IMR-90 (cell line): ENCODE measurements at regions not wholly inside any gene's neighbourhood (a gene's known extent, or its start where the extent isn't known, plus 50 kb on each side); places are given as distances from the start of the nearest gene placed in this dataset.

Experiments used
- ATAC-seq: fragments of 200-7000 bp; cut with Tn5 transposase; 2 replicates; pipeline ENCODE4 v1.9.1; 2020; ENCODE audit warnings: low read depth, mild to moderate bottlenecking, moderate library complexity
- BruUV-seq: library from RNA; stranded (reverse); fragments of 400-500 nt; replicated peaks from 2 replicates; lab custom pipeline; 2021; lab: Mats Ljungman, UMichigan
- CTCF ChIA-PET: fragments of 300-600 bp; formaldehyde crosslinking; extraction: SDS; loops from one replicate; lab custom pipeline; 2021; ENCODE audit warnings: antibody characterized with exemption; lab: Yijun Ruan, JAX
- POLR2A ChIA-PET: fragments of 300-600 bp; sonication (Branson Sonifier 250); formaldehyde crosslinking; loops from one replicate; lab custom pipeline; 2022; ENCODE audit warnings: antibody characterized with exemption; ENCODE audit not compliant: unreplicated experiment; lab: Charles Lee
- DNase-seq: peaks from one replicate; pipeline ENCODE4 v3.0.0; 2013
- H2AFZ ChIP-seq: replicated peaks from 2 replicates; pipeline ENCODE3; 2013; ENCODE audit warnings: low read length, mild to moderate bottlenecking; ENCODE audit not compliant: poor library complexity
- H2AK5ac ChIP-seq: 2 replicates; pipeline ENCODE4 v1.6.1; 2013; ENCODE audit warnings: low read depth, low read length, inconsistent platforms
- H2AK9ac ChIP-seq: replicated peaks from 2 replicates; pipeline ENCODE3; 2013; ENCODE audit warnings: mild to moderate bottlenecking, low read depth, low read length, moderate library complexity; ENCODE audit not compliant: poor library complexity
- H2BK120ac ChIP-seq: 2 replicates; pipeline ENCODE4 v1.6.1; 2013; ENCODE audit warnings: low read depth, low read length, inconsistent platforms
- H2BK15ac ChIP-seq: 3 replicates; pipeline ENCODE4 v1.6.1; 2013; ENCODE audit warnings: low read depth, low read length, inconsistent platforms
- H2BK20ac ChIP-seq: 2 replicates; pipeline ENCODE4 v1.6.1; 2013; ENCODE audit warnings: low read depth, mild to moderate bottlenecking, inconsistent platforms, low read length, moderate library complexity
- H2BK5ac ChIP-seq: 2 replicates; pipeline ENCODE4 v1.6.1; 2013; ENCODE audit warnings: mild to moderate bottlenecking, low read depth, low read length, inconsistent platforms; ENCODE audit not compliant: poor library complexity, severe bottlenecking
- H3K14ac ChIP-seq: replicated peaks from 2 replicates; pipeline ENCODE4 v1.6.1; 2013; ENCODE audit warnings: low read depth, low read length, inconsistent platforms
- H3K18ac ChIP-seq: 2 replicates; pipeline ENCODE4 v1.6.1; 2013; ENCODE audit warnings: low read depth, low read length, control low read depth
- H3K23ac ChIP-seq: 2 replicates; pipeline ENCODE4 v1.6.1; 2013; ENCODE audit warnings: low read depth, low read length, inconsistent platforms
- H3K27ac ChIP-seq: 2 replicates; pipeline ENCODE4 v1.5.1; 2013; ENCODE audit warnings: mild to moderate bottlenecking, control low read depth, low read length; ENCODE audit not compliant: insufficient read depth
- H3K27me3 ChIP-seq: 2 replicates; pipeline ENCODE4 v1.6.1; 2013; ENCODE audit warnings: low read length; ENCODE audit not compliant: control insufficient read depth, insufficient read depth
- H3K36me3 ChIP-seq: 2 replicates; pipeline ENCODE4 v1.6.1; 2013; ENCODE audit warnings: low read length, mixed read lengths; ENCODE audit not compliant: control insufficient read depth, insufficient read depth
- H3K4ac ChIP-seq: 2 replicates; pipeline ENCODE4 v1.6.1; 2013; ENCODE audit warnings: low read depth, low read length, inconsistent platforms
- H3K4me1 ChIP-seq: 2 replicates; pipeline ENCODE4 v1.6.1; 2013; ENCODE audit warnings: low read length, mixed read lengths; ENCODE audit not compliant: control insufficient read depth, insufficient read depth
- H3K4me2 ChIP-seq: 2 replicates; pipeline ENCODE4 v1.6.1; 2013; ENCODE audit warnings: low read depth, mild to moderate bottlenecking, control low read depth, low read length, moderate library complexity
- H3K4me3 ChIP-seq: 2 replicates; pipeline ENCODE4 v1.5.1; 2013; ENCODE audit warnings: low read depth, mild to moderate bottlenecking, control low read depth, low read length, moderate library complexity; ENCODE audit not compliant: insufficient read depth
- H3K56ac ChIP-seq: 2 replicates; pipeline ENCODE4 v1.6.1; 2013; ENCODE audit warnings: low read length, inconsistent platforms; ENCODE audit not compliant: insufficient read depth; ENCODE audit errors: extremely low read depth
- H3K79me1 ChIP-seq, 2 experiments: 2 replicates each; pipeline ENCODE4 v1.6.1; 2013; ENCODE audit warnings: low read length in 2 of 2, inconsistent platforms in 1 of 2, low read depth in 1 of 2
- H3K9ac ChIP-seq: 2 replicates; pipeline ENCODE4 v1.6.1; 2013; ENCODE audit warnings: low read depth, low read length, control low read depth
- H3K9me1 ChIP-seq: 2 replicates; pipeline ENCODE4 v1.6.1; 2013; ENCODE audit warnings: low read length, inconsistent platforms; ENCODE audit not compliant: insufficient read depth
- H3K9me3 ChIP-seq: 2 replicates; pipeline ENCODE4 v1.6.1; 2013; ENCODE audit warnings: low read length; ENCODE audit not compliant: control insufficient read depth, insufficient read depth
- H4K20me1 ChIP-seq: 2 replicates; pipeline ENCODE4 v1.6.1; 2013; ENCODE audit warnings: low read length, inconsistent platforms; ENCODE audit not compliant: insufficient read depth
- H4K5ac ChIP-seq: 2 replicates; pipeline ENCODE4 v1.6.1; 2013; ENCODE audit warnings: mild to moderate bottlenecking, low read depth, low read length, control low read depth
- H4K8ac ChIP-seq, 2 experiments: 2 replicates each; pipeline ENCODE4 v1.6.1; 2013; ENCODE audit warnings: low read depth in 2 of 2, low read length in 2 of 2, control low read depth in 1 of 2, inconsistent platforms in 1 of 2
- H4K91ac ChIP-seq: 2 replicates; pipeline ENCODE4 v1.6.1; 2013; ENCODE audit warnings: low read depth, low read length, inconsistent platforms; ENCODE audit not compliant: insufficient read depth
- BHLHE40 ChIP-seq: fragments of 150-350 bp; IDR thresholded peaks from 2 replicates; pipeline ENCODE4 v1.6.1; 2016; ENCODE audit warnings: mild to moderate bottlenecking, low read depth, low read length
- CEBPB ChIP-seq: IDR thresholded peaks from 2 replicates; pipeline ENCODE4 v1.6.1; 2012; ENCODE audit warnings: low read depth, low read length, improper control_type of control experiment
- CHD1 ChIP-seq: IDR thresholded peaks from 2 replicates; pipeline ENCODE4 v1.6.1; 2012; ENCODE audit warnings: low read depth, low read length, improper control_type of control experiment
- CTCF ChIP-seq: conservative IDR thresholded peaks from 2 replicates; pipeline ENCODE4 v1.5.1; 2012; ENCODE audit warnings: mild to moderate bottlenecking, low read depth, low read length, improper control_type of control experiment
- ELK1 ChIP-seq: fragments of 150-350 bp; IDR thresholded peaks from 2 replicates; pipeline ENCODE4 v1.6.1; 2016; ENCODE audit warnings: low read depth, mild to moderate bottlenecking, low read length, moderate library complexity, borderline replicate concordance
- FOS ChIP-seq: fragments of 150-350 bp; IDR thresholded peaks from 2 replicates; pipeline ENCODE4 v1.6.1; 2016; ENCODE audit warnings: low read depth, low read length
- MAFK ChIP-seq: IDR thresholded peaks from 2 replicates; pipeline ENCODE4 v1.6.1; 2012; ENCODE audit warnings: low read depth, low read length, improper control_type of control experiment
- MAZ ChIP-seq: IDR thresholded peaks from 2 replicates; pipeline ENCODE4 v1.6.1; 2012; ENCODE audit warnings: low read depth, mild to moderate bottlenecking, low read length, improper control_type of control experiment, moderate library complexity, borderline replicate concordance
- MXI1 ChIP-seq: IDR thresholded peaks from 2 replicates; pipeline ENCODE4 v1.6.1; 2012; ENCODE audit warnings: low read depth, mild to moderate bottlenecking, low read length, moderate library complexity, borderline replicate concordance
- NFE2L2 ChIP-seq: fragments of 150-350 bp; IDR thresholded peaks from 2 replicates; pipeline ENCODE4 v1.6.1; 2016; ENCODE audit warnings: low read depth, mild to moderate bottlenecking, low read length
- POLR2A ChIP-seq: IDR thresholded peaks from 2 replicates; pipeline ENCODE4 v1.6.1; 2012; ENCODE audit warnings: mild to moderate bottlenecking, low read depth, low read length
- RAD21 ChIP-seq: IDR thresholded peaks from 2 replicates; pipeline ENCODE4 v1.6.1; 2012; ENCODE audit warnings: low read length, improper control_type of control experiment
- RCOR1 ChIP-seq: IDR thresholded peaks from 2 replicates; pipeline ENCODE4 v1.6.1; 2012; ENCODE audit warnings: mild to moderate bottlenecking, low read length, improper control_type of control experiment; ENCODE audit not compliant: insufficient replicate concordance
- RFX5 ChIP-seq: IDR thresholded peaks from 2 replicates; pipeline ENCODE4 v1.8.0; 2012; ENCODE audit warnings: low read depth, mild to moderate bottlenecking, low read length, moderate library complexity
- SMC3 ChIP-seq: fragments of 150-350 bp; IDR thresholded peaks from 2 replicates; pipeline ENCODE4 v1.6.1; 2016; ENCODE audit warnings: low read depth, mild to moderate bottlenecking, antibody characterized with exemption, low read length, moderate library complexity
- WGBS, 2 experiments: methylation state at CpG; one replicate each; pipeline versions ENCODE4 v1.1.5 to v1.1.7; 2013; ENCODE audit warnings: missing lambda C conversion rate in 2 of 2; ENCODE audit not compliant: insufficient read length in 1 of 2; ENCODE audit errors: extremely low coverage in 2 of 2; 5-methylcytosine and 5-hydroxymethylcytosine counted together
- dilution Hi-C: fragments of 300-500 bp; cut with HindIII; formaldehyde crosslinking; loops from one replicate; pipeline ENCODE4 v1.14.3; 2018; ENCODE audit warnings: low sequenced_read_pairs; ENCODE audit not compliant: unreplicated experiment
- in situ Hi-C: fragments of 300-500 bp; cut with MboI; formaldehyde crosslinking; loops from 3 replicates; pipeline ENCODE4 v1.14.3; 2019; ENCODE audit warnings: low sequenced_read_pairs, inconsistent platforms, mixed read lengths
- intact Hi-C: fragments of 100-400 bp; cut with micrococcal nuclease; formaldehyde crosslinking; loops from 2 replicates; pipeline ENCODE4 v1.10.0; 2022
- TF ChIP-seq, protein P1 (sequence below): fragments of 150-350 bp; IDR thresholded peaks from 2 replicates; pipeline ENCODE4 v1.6.1; 2017; ENCODE audit warnings: mild to moderate bottlenecking, antibody characterized with exemption, low read length, low read depth

DNA sequence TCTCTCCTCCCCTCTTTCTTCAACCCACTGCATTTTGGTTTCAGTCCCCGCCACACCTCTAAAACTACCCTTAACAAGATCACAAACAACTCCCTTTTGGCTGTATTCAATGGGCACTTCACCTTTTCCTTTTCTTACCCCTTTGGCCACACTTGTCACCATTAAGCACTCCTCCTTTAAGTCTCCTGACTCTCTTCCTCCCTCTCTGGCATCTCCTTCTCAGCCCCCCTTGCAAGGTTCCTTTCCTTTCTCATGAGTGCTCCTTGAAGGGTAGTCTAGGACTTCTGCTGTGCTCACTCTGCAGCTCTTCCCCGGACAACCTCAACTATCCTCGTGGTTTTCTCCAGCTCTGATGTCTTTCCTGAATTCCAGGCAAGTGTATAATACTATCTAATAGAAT lies 103.7 kb downstream of the RPL22L1 start:
- peak overlapping the region; percentile 33 for H2BK5ac ChIP-seq
- peaks cover 0 to 4% of the 10 kb centered on the region in 2 experiments; a peak in 1 of 4 replicates for H3K79me1 ChIP-seq
- H3K4me2 ChIP-seq = no peak overlapping the region
- no peaks in the 10 kb centered on the region for H3K27me3 ChIP-seq
- H3K9ac ChIP-seq = no peak overlapping the region
- H3K27ac ChIP-seq = peak overlapping the region; percentile 11; the same call in 1 of the 2 replicates
- H4K5ac ChIP-seq = peak overlapping the region; percentile 90
- peak overlapping the region; percentile 9; the same call in 1 of the 2 replicates for H3K23ac ChIP-seq
- peak overlapping the region; percentile 92 for H3K4ac ChIP-seq
- peak overlapping the region; percentile 89 for H2BK120ac ChIP-seq
- peak overlapping the region; percentile 85; the same call in 1 of the 2 replicates for H2AK5ac ChIP-seq
- intact Hi-C loops (loop anchor here (5.0 kb wide), 1 partner anchor 36 kb away; no protein-coding TSS in a partner anchor), dilution Hi-C loops (no loop called here), in situ Hi-C loops (no loop called here)
- H3K56ac ChIP-seq = no peak overlapping the region
- DNase-seq (no peak), ATAC-seq (no peak)
- H3K14ac ChIP-seq = peak overlapping the region; percentile 80
- no peak overlapping the region for H3K4me3 ChIP-seq
- H3K9me1 ChIP-seq = peaks cover 28% of the 10 kb centered on the region
- H4K8ac ChIP-seq = peak overlapping the region; percentile 47 to 73
- BruUV-seq = no TSS peak
- H2BK20ac ChIP-seq = peak overlapping the region; percentile 94
- H3K4me1 ChIP-seq = peaks cover 24% of the 10 kb centered on the region
- peak overlapping the region; percentile 44 for H2AFZ ChIP-seq
- no peaks in the 10 kb centered on the region for H4K20me1 ChIP-seq
- peak overlapping the region; percentile 87 for H4K91ac ChIP-seq
- TF ChIP-seq FOS (no peak), SMC3 (no peak), POLR2A (no peak), MAZ (no peak), NFE2L2 (no peak), CEBPB (no peak), RCOR1 (no peak), MAFK (no peak), CHD1 (no peak), ELK1 (no peak), RAD21 (no peak), RFX5 (no peak), CTCF (no peak), BHLHE40 (no peak), MXI1 (no peak)
- TF ChIP-seq, protein P1, sequence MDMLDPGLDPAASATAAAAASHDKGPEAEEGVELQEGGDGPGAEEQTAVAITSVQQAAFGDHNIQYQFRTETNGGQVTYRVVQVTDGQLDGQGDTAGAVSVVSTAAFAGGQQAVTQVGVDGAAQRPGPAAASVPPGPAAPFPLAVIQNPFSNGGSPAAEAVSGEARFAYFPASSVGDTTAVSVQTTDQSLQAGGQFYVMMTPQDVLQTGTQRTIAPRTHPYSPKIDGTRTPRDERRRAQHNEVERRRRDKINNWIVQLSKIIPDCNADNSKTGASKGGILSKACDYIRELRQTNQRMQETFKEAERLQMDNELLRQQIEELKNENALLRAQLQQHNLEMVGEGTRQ = no peak
- POLR2A ChIA-PET = no interaction called here
- H3K18ac ChIP-seq = peak overlapping the region; percentile 63
- WGBS, 2 experiments = 100% methylated on average over 1 of the region's 3 CpGs; no CpG with 5 or more reads in 1 of the 2 experiments
- H2AK9ac ChIP-seq = peak overlapping the region; percentile 31
- CTCF ChIA-PET = interaction anchor here (0.6 kb wide), 1 partner anchor 277 kb away, joined by 3 read pairs; no protein-coding TSS in a partner anchor
- H2BK15ac ChIP-seq = peak overlapping the region; percentile 62; the same call in 1 of the 3 replicates
- H3K36me3 ChIP-seq = no peaks in the 10 kb centered on the region
- H3K9me3 ChIP-seq = no peaks in the 10 kb centered on the region
